Testis (tissue), 2 donors: ENCODE measurements at regions not wholly inside any gene's neighbourhood (a gene's known extent, or its start where the extent isn't known, plus 50 kb on each side); places are given as distances from the start of the nearest gene placed in this dataset.
"Not testable (repeated sequence)": the region's sequence is repeated elsewhere in the genome, so short reads cannot be mapped to it uniquely, and the experiment has no call there.

Experiments
- CTCF ChIP-seq, 3 experiments: fragments of 450-650 bp in 2 of 3; fragments of 200-600 bp in 1 of 3; sonication (generic) in 1 of 3; IDR thresholded peaks; one replicate each; pipeline ENCODE4 v1.5.1; 2016 to 2019; ENCODE audit warnings: antibody characterized with exemption in 3 of 3, mild to moderate bottlenecking in 2 of 3, moderate library complexity in 1 of 3
- POLR2A ChIP-seq: fragments of 450-650 bp; IDR thresholded peaks from one replicate; pipeline ENCODE4 v1.6.1; 2017; ENCODE audit warnings: antibody characterized with exemption, mild to moderate bottlenecking, moderate library complexity

GRCh38 chr5:60420773-60421172 is 279.2 kb downstream of the DEPDC1B start:
- not testable (repeated sequence) for TF ChIP-seq CTCF (IDR thresholded peaks at IDR 0.05); POLR2A
